A673 (cell line): ENCODE measurements at regions not wholly inside any gene's neighbourhood (a gene's known extent, or its start where the extent isn't known, plus 50 kb on each side); places are given as distances from the start of the nearest gene placed in this dataset.

Experiments used
- CTCF ChIP-seq: fragments of 300-800, 200-600 bp; sonication (generic); conservative IDR thresholded peaks from 2 replicates; pipeline ENCODE4 v1.5.1; 2017; ENCODE audit warnings: low read depth, mild to moderate bottlenecking, antibody characterized with exemption, low read length, moderate library complexity, mixed read lengths
- EZH2 ChIP-seq: fragments of 200-600 bp; sonication (generic); IDR thresholded peaks from 2 replicates; pipeline ENCODE4 v1.6.1; 2017; ENCODE audit warnings: borderline replicate concordance, low read depth, mild to moderate bottlenecking, mixed read lengths, antibody characterized with exemption, low read length; ENCODE audit not compliant: poor library complexity, severe bottlenecking

GRCh38 chr10:118407026-118407425, 64.9 kb upstream of the FAM204A start:
- TF ChIP-seq EZH2 = no peak
- TF ChIP-seq CTCF = no peak
